ENCODE measurements at regions not wholly inside any gene's neighbourhood (a gene's known extent, or its start where the extent isn't known, plus 50 kb on each side); places are given as distances from the start of the nearest gene placed in this dataset.

GRCh38 chr13:97724450-97724849 is 229.0 kb upstream of the IPO5 start:
- H3K4me3 ChIP-seq (ENCODE audit: low read length) = no peak overlapping the region
- no peak for DNase-seq (ENCODE audit: low read depth)
- TF ChIP-seq, protein P1, sequence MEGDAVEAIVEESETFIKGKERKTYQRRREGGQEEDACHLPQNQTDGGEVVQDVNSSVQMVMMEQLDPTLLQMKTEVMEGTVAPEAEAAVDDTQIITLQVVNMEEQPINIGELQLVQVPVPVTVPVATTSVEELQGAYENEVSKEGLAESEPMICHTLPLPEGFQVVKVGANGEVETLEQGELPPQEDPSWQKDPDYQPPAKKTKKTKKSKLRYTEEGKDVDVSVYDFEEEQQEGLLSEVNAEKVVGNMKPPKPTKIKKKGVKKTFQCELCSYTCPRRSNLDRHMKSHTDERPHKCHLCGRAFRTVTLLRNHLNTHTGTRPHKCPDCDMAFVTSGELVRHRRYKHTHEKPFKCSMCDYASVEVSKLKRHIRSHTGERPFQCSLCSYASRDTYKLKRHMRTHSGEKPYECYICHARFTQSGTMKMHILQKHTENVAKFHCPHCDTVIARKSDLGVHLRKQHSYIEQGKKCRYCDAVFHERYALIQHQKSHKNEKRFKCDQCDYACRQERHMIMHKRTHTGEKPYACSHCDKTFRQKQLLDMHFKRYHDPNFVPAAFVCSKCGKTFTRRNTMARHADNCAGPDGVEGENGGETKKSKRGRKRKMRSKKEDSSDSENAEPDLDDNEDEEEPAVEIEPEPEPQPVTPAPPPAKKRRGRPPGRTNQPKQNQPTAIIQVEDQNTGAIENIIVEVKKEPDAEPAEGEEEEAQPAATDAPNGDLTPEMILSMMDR (IDR thresholded peaks at IDR 0.05; ENCODE audit: insufficient read depth, low read depth, low read length, missing control alignments) = no peak

DNA sequence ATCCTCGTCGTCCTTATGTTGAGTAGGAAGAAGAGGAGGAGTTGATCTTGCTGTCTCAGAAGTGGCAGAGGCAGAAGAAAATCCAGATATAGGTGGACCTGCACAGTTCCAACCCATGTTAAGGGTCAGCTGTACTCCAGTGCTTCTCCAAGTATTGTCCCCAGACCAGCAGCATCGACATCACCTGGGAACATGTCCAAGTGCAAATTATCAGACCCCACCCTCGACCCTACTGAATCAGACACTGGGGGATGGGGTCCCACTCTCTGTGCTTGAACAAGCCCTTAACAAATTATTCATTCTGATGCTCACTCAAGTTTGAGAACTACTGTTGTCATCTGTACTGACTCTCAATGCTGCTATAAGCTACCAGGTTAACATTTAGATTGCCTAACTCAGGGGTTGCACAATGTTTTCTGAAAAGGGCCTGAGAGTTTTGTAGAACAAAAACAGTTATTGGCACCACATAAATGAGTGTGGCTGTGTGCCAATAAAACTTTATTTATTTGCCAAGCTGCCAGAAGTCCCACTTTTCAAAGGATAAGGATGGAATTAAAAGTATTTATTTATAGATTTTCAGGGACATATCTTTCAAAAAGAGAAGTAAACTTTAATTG is 226.7 kb upstream of the IPO5 start:
- DNase-seq (ENCODE audit: low read depth) = peak; percentile 51

DNA sequence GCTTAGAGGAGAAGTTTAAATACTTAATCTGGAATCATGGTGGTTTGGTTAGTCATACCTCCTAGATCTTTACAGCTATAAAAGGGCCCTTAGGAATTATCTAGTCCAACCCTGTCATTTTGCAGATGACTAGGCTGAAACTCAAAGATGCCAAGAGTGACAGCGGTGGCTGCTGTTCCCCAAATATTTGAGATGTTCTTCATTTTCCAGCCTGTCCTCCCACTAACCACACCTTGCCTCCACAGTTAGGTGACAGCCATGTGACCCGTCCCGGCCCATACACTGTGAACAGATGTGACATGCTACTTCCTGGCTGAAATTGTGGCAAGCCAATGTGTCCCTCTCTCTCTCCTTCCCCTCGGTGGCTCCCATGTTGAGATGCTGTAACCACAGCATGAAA is 225.5 kb upstream of the IPO5 start:
- TF ChIP-seq, protein P1 (IDR thresholded peaks at IDR 0.05; ENCODE audit: insufficient read depth, low read depth, low read length, missing control alignments) = no peak
- no peak for DNase-seq (ENCODE audit: low read depth)
- H3K4me3 ChIP-seq (ENCODE audit: low read length) = no peak overlapping the region

More for the DNA sequence above, 226.7 kb upstream of the IPO5 start:
- no peak overlapping the region for H3K4me3 ChIP-seq (ENCODE audit: low read length)
- TF ChIP-seq, protein P1 (IDR thresholded peaks at IDR 0.05; ENCODE audit: insufficient read depth, low read depth, low read length, missing control alignments) = no peak

- TF ChIP-seq, protein P1 (IDR thresholded peaks at IDR 0.05; ENCODE audit: insufficient read depth, low read depth, low read length, missing control alignments) = no peak
- no peak overlapping the region for H3K4me3 ChIP-seq (ENCODE audit: low read length)
- DNase-seq (ENCODE audit: low read depth) = no peak
Observed at GRCh38 chr13:97736436-97736835, 217.0 kb upstream of the IPO5 start.

DNA sequence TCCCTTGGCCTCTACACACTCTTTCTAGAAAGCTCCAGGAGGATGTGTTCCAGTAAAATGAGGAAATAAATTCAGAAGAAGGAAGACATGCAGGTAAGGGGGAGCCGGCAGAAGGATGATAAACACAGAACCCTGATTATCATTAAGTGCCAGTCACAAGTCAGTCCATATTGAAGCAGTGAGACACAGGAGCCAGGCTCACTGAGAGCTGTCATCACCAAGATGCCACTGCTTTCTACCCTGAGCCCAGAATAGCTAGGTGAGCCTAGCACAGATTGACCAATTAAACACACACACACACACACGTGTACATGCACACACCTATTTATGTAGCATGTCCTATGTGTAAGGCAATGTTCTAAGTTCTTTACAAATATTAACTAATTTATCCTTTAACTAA is 211.4 kb upstream of the IPO5 start:
- TF ChIP-seq, protein P1 (IDR thresholded peaks at IDR 0.05; ENCODE audit: insufficient read depth, low read depth, low read length, missing control alignments) = no peak
- no peak for DNase-seq (ENCODE audit: low read depth)
- H3K4me3 ChIP-seq (ENCODE audit: low read length) = no peak overlapping the region

GRCh38 chr13:97743938-97744337 is 209.5 kb upstream of the IPO5 start:
- no peak for DNase-seq (ENCODE audit: low read depth)
- TF ChIP-seq, protein P1 (IDR thresholded peaks at IDR 0.05; ENCODE audit: insufficient read depth, low read depth, low read length, missing control alignments) = no peak
- H3K4me3 ChIP-seq (ENCODE audit: low read length) = no peak overlapping the region

DNA sequence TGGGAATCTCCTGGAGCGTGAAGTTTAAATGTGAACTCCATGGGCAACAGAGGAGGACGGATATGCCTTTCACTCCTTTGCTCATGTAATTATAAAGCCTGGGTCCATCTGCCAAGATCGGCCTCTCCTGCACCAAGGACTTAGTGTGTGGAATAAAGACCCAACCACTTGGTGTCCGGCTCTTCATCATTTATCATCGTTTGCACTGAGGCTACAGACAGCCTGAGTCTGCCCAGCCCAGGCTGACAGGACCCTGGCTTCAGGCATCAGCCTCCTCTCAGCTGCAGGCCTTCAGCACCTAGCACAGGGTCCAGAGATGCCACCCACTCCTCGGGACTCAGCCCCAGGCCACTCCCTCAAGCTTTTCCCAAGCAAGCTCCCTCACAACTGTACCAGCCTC is 206.8 kb upstream of the IPO5 start:
- TF ChIP-seq, protein P1 (IDR thresholded peaks at IDR 0.05; ENCODE audit: insufficient read depth, low read depth, low read length, missing control alignments) = no peak
- no peak overlapping the region for H3K4me3 ChIP-seq (ENCODE audit: low read length)
- no peak for DNase-seq (ENCODE audit: low read depth)

Measured in epithelial cell of esophagus (primary cell).